GM23248 (cell line): ENCODE measurements at regions not wholly inside any gene's neighbourhood (a gene's known extent, or its start where the extent isn't known, plus 50 kb on each side); places are given as distances from the start of the nearest gene placed in this dataset.

Experiments
- DNase-seq: peaks from one replicate; pipeline ENCODE4 v3.0.0-alpha.2; 2015
- H2AFZ ChIP-seq: fragments of 200-600 bp; sonication (generic); 2 replicates; pipeline ENCODE4 v1.6.1; 2016; ENCODE audit warnings: antibody characterized with exemption
- H3F3A ChIP-seq: fragments of 200-600 bp; sonication (generic); 2 replicates; pipeline ENCODE4 v1.6.1; 2016; ENCODE audit warnings: mild to moderate bottlenecking, antibody characterized with exemption, mixed run types; ENCODE audit not compliant: insufficient read depth
- H3K27ac ChIP-seq: fragments of 200-600 bp; sonication (generic); 2 replicates; pipeline ENCODE4 v1.5.1; 2016; ENCODE audit warnings: mild to moderate bottlenecking
- H3K27me3 ChIP-seq: fragments of 200-600 bp; sonication (generic); replicated peaks from 2 replicates; pipeline ENCODE4 v1.6.1; 2016; ENCODE audit warnings: mild to moderate bottlenecking; ENCODE audit not compliant: insufficient read depth
- H3K36me3 ChIP-seq: fragments of 200-600 bp; sonication (generic); 2 replicates; pipeline ENCODE4 v1.6.1; 2016; ENCODE audit warnings: low read depth, mild to moderate bottlenecking
- H3K4me1 ChIP-seq: fragments of 200-600 bp; sonication (generic); 2 replicates; pipeline ENCODE4 v1.6.1; 2016; ENCODE audit warnings: mild to moderate bottlenecking; ENCODE audit not compliant: insufficient read depth
- H3K4me2 ChIP-seq: fragments of 200-600 bp; sonication (generic); one replicate; pipeline ENCODE4 v1.6.1; 2016; ENCODE audit warnings: mild to moderate bottlenecking; ENCODE audit not compliant: unreplicated experiment
- H3K4me3 ChIP-seq: fragments of 200-600 bp; sonication (generic); 2 replicates; pipeline ENCODE4 v1.5.1; 2016; ENCODE audit warnings: mild to moderate bottlenecking
- H3K79me2 ChIP-seq: fragments of 200-600 bp; sonication (generic); 2 replicates; pipeline ENCODE4 v1.6.1; 2016; ENCODE audit warnings: mild to moderate bottlenecking; ENCODE audit not compliant: insufficient read depth
- H3K9ac ChIP-seq: fragments of 200-600 bp; sonication (generic); 2 replicates; pipeline ENCODE4 v1.6.1; 2016; ENCODE audit warnings: mild to moderate bottlenecking
- H3K9me2 ChIP-seq: fragments of 200-600 bp; sonication (generic); 2 replicates; pipeline ENCODE4 v1.6.1; 2016; ENCODE audit warnings: mixed run types, mild to moderate bottlenecking, moderate library complexity; ENCODE audit not compliant: insufficient read depth
- H3K9me3 ChIP-seq: fragments of 200-600 bp; sonication (generic); one replicate; pipeline ENCODE4 v1.6.1; 2017; ENCODE audit warnings: low read depth
- H4K20me1 ChIP-seq: fragments of 200-600 bp; sonication (generic); 2 replicates; pipeline ENCODE4 v1.6.0; 2016; ENCODE audit not compliant: insufficient read depth
- EZH2 ChIP-seq: fragments of 200-600 bp; sonication (generic); IDR thresholded peaks from 2 replicates; pipeline ENCODE4 v1.6.1; 2018; ENCODE audit warnings: antibody characterized with exemption, mild to moderate bottlenecking; ENCODE audit not compliant: insufficient read depth, poor library complexity, severe bottlenecking
- EZH2phosphoT487 ChIP-seq: fragments of 200-600 bp; sonication (generic); IDR thresholded peaks from 2 replicates; pipeline ENCODE4 v1.6.1; 2018; ENCODE audit warnings: antibody characterized with exemption, moderate library complexity, mild to moderate bottlenecking, low read depth; ENCODE audit not compliant: insufficient read depth
- WGBS, 2 experiments: methylation state at CpG; one replicate each; pipeline ENCODE4 v1.1.6; 2015 to 2017; ENCODE audit warnings: low lambda C conversion rate in 2 of 2, low coverage in 1 of 2; ENCODE audit errors: missing lambda C conversion rate in 2 of 2; 5-methylcytosine and 5-hydroxymethylcytosine counted together
- in situ Hi-C: fragments of 300-500 bp; cut with MboI; formaldehyde crosslinking; loops from 2 replicates; pipeline ENCODE4 v1.15.0; 2020

- TF ChIP-seq EZH2 (no peak), EZH2phosphoT487 (no peak)
- H3K79me2 ChIP-seq = no peaks in the 10 kb centered on the region
- H3K4me3 ChIP-seq = no peak overlapping the region
- no peak overlapping the region for H3K4me2 ChIP-seq
- H3K9me2 ChIP-seq = no peaks in the 10 kb centered on the region
- H2AFZ ChIP-seq = no peak overlapping the region
- no peaks in the 10 kb centered on the region for H3F3A ChIP-seq
- DNase-seq = no peak
- H4K20me1 ChIP-seq = no peaks in the 10 kb centered on the region
- no peaks in the 10 kb centered on the region for H3K36me3 ChIP-seq
- H3K4me1 ChIP-seq = no peaks in the 10 kb centered on the region
- 2 to 7% methylated on average over 3 of the region's 3 CpGs for WGBS, 2 experiments
- H3K9ac ChIP-seq = no peak overlapping the region
- no peaks in the 10 kb centered on the region for H3K9me3 ChIP-seq
- H3K27ac ChIP-seq = no peak overlapping the region
- in situ Hi-C loops = no loop called here
- H3K27me3 ChIP-seq = no peaks in the 10 kb centered on the region
These were observed 852.1 kb upstream of the LRRC4C start for GRCh38 chr11:42311514-42311913.

GRCh38 chr11:42311944-42312343, 852.5 kb upstream of the LRRC4C start:
- Histone ChIP-seq H4K20me1 (no peaks in the 10 kb centered on the region), H3F3A (no peaks in the 10 kb centered on the region), H3K27me3 (no peaks in the 10 kb centered on the region), H3K4me2 (no peak overlapping the region), H3K9me3 (no peaks in the 10 kb centered on the region), H2AFZ (no peak overlapping the region), H3K27ac (no peak overlapping the region), H3K9ac (no peak overlapping the region), H3K4me3 (no peak overlapping the region), H3K9me2 (no peaks in the 10 kb centered on the region), H3K79me2 (no peaks in the 10 kb centered on the region), H3K36me3 (no peaks in the 10 kb centered on the region), H3K4me1 (no peaks in the 10 kb centered on the region)
- no peak for DNase-seq
- WGBS, 2 experiments = 8 to 9% methylated on average over 2 of the region's 2 CpGs
- in situ Hi-C loops = no loop called here
- TF ChIP-seq EZH2 (no peak), EZH2phosphoT487 (no peak)

GRCh38 chr11:42315267-42315666, 855.8 kb upstream of the LRRC4C start:
- 44 to 48% methylated on average over 1 of the region's 1 CpG for WGBS, 2 experiments
- no peaks in the 10 kb centered on the region for H3K36me3 ChIP-seq
- DNase-seq = no peak

GRCh38 chr11:42315846-42316245, 856.4 kb upstream of the LRRC4C start:
- Histone ChIP-seq H3F3A (no peaks in the 10 kb centered on the region), H4K20me1 (no peaks in the 10 kb centered on the region), H3K9me2 (no peaks in the 10 kb centered on the region), H3K4me1 (no peaks in the 10 kb centered on the region), H2AFZ (no peak overlapping the region), H3K9ac (no peak overlapping the region), H3K36me3 (no peaks in the 10 kb centered on the region), H3K9me3 (no peaks in the 10 kb centered on the region), H3K27me3 (no peaks in the 10 kb centered on the region), H3K27ac (no peak overlapping the region), H3K4me2 (no peak overlapping the region), H3K79me2 (no peaks in the 10 kb centered on the region), H3K4me3 (no peak overlapping the region)
- no peak for TF ChIP-seq EZH2phosphoT487
- no peak for TF ChIP-seq EZH2
- in situ Hi-C loops = no loop called here
- no peak for DNase-seq
- WGBS, 2 experiments = 12 to 21% methylated on average over 1 of the region's 1 CpG

More at GRCh38 chr11:42315267-42315666, 855.8 kb upstream of the LRRC4C start:
- H4K20me1 ChIP-seq = no peaks in the 10 kb centered on the region
- H3K4me3 ChIP-seq = no peak overlapping the region
- no peak overlapping the region for H3K27ac ChIP-seq
- in situ Hi-C loops = no loop called here
- no peak overlapping the region for H3K4me2 ChIP-seq
- no peak for TF ChIP-seq EZH2
- no peak for TF ChIP-seq EZH2phosphoT487
- H3K9ac ChIP-seq = no peak overlapping the region
- H3K27me3 ChIP-seq = no peaks in the 10 kb centered on the region
- H2AFZ ChIP-seq = no peak overlapping the region
- H3K9me3 ChIP-seq = no peaks in the 10 kb centered on the region
- H3F3A ChIP-seq = no peaks in the 10 kb centered on the region
- no peaks in the 10 kb centered on the region for H3K4me1 ChIP-seq
- H3K79me2 ChIP-seq = no peaks in the 10 kb centered on the region
- no peaks in the 10 kb centered on the region for H3K9me2 ChIP-seq

- no peaks in the 10 kb centered on the region for H3K27me3 ChIP-seq
- in situ Hi-C loops = no loop called here
- no peaks in the 10 kb centered on the region for H3K79me2 ChIP-seq
- H3K4me1 ChIP-seq = no peaks in the 10 kb centered on the region
- H3F3A ChIP-seq = no peaks in the 10 kb centered on the region
- H3K27ac ChIP-seq = no peak overlapping the region
- H3K9me3 ChIP-seq = no peaks in the 10 kb centered on the region
- no peak overlapping the region for H2AFZ ChIP-seq
- no peaks in the 10 kb centered on the region for H3K36me3 ChIP-seq
- no peaks in the 10 kb centered on the region for H4K20me1 ChIP-seq
- TF ChIP-seq EZH2phosphoT487 (no peak), EZH2 (no peak)
- H3K9ac ChIP-seq = no peak overlapping the region
- no peak overlapping the region for H3K4me3 ChIP-seq
- H3K4me2 ChIP-seq = no peak overlapping the region
- no peaks in the 10 kb centered on the region for H3K9me2 ChIP-seq
- DNase-seq = no peak
These were observed 860.5 kb upstream of the LRRC4C start for GRCh38 chr11:42319921-42320320.
